ENCODE measurements at regions not wholly inside any gene's neighbourhood (a gene's known extent, or its start where the extent isn't known, plus 50 kb on each side); places are given as distances from the start of the nearest gene placed in this dataset.

DNA sequence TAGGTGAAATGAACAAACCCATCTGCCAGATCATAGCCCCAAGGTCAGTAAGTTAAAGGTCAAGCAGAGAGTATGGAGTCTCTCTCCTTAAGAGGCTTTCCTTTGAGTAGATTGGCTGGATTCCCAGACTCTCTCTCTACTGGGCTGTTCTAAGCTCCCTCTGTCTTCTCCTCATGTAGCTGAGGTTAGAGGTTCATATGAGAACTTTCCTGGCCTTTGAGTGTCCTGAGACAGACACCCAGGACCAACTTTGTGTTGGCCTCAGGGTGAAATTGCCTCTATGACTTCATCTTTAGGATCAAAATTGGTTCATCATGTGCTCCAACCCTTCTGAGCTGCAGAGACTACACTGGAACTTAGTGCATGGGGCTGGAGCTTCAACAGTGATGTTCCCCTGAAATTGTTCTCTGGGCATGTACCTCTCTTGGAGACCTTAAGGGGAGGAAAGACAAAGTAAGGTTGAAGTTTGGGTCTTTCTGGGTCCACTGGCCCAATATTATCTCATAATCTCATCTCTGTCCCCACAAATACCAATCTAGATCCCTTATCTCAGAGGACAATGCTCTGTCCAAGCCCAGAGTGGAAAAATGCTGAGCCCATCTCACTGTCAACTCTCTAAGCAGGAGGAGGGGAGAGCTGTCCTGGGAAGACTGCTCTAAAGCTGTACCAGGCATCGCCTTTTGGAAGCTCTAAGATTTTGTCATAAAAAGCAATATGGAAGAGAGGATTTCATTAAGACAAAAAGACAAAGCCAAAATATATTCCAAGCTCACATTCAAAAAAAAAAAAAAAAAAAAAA lies 177.3 kb upstream of the ARL4C start:
- DNase-seq, result no peak

DNA sequence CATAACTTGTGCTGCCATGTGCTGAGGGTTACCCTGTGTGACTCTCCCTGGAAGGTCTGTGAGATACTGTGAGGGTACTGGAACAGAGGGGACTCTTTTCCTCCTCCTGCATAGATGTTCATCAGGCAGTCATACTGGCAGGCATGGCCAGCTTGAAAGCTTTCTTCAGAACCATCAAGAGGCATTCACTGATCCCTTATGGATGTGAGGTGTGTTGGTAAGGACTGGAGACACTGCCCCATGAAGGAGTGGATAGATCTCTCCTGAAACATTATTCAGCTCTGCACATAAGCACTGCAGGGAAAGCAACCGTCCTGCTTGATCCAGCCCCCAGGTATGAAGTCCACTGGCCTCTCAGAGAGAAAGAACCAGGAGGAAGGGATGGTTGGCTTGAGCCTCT lies 176.6 kb upstream of the ARL4C start:
- no peak for DNase-seq

DNA sequence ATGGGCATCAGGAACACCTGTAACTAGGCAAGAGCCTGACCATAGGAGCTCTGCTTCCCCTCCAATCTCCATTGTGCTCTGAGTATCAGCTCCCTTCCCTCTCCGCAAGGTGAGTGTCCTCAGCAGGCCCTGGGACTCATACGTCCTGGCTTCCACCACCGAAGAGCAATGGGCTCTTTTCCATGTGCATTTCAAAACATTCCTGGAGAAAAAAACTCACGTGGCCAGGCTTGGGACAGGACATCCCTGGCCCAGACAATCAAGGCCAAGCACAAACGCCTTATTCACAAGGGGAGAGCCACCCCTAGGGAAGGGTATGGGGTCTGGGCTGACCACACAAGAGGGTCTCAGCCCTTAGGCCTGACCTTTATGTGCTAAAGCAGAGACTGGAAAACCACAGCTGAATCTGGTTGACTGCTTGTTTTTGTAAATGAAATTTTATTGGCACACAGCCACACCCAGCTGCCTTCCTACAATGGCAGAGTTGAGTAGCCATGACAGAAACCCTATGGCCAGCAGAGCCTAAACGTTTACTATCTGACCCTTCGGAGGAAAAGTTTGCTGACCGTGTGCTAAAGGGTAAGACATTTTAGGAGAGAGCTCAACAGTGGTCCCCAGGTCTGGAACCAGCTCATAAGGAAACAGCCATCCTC lies 175.7 kb upstream of the ARL4C start:
- no peak for DNase-seq

DNA sequence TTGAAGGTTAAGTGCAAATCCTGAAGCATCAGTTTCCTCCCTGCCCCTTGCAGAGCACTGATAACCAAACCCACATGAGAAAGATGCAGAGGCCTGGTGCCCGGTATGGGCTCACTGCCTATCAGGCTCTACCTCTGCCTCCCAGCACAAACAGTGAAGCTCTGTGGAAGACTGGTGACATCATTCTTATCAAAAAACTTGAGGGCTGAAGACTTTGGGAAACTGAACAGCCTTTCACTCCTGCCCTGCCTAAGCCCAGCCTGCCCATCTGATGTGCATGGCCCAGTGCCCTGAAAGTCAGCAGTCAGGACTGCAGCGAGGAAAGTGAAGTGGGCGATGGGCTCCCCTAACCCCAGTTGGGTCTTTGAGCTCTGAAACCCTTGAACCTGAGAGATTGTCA lies 174.8 kb upstream of the ARL4C start:
- DNase-seq, result no peak

DNA sequence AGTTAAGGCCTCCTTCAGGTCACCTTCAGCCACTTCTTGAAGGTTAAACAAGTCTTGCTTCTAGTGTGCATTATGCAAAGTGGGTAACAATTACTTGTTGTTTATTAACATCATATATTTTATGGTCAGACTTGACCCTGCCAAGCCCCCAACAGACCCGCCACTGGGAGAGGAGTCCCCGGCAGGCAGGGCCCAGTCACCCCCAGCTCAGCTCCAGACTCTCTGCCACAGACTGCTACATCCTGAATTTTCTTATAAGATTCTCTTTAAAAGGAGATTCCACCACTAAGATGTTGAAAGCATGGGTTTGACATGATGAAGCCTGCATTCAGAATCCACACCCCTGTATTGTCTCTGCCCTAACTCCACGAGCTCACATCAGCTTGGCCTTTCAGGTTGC lies 174.3 kb upstream of the ARL4C start:
- DNase-seq, result no peak

DNA sequence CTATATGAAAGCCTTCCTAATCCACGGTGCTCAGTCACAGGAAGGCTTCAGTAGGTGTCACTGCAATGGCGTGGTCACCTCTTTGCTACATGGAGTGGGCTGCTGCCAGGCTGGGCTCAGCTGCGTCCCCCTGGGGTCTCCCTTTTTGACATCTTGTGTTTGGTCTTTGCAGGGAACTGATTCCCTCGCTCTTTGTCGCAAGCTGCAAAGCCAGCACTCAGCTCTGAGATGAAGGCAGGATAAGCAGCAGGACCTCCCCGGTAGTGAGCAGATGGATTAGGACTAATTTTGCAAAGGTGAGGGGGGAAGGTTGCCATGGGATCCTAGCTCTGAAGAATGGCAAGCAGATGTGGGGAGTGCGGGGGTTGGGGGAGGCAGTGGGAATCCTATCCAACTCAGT lies 173.9 kb upstream of the ARL4C start:
- no peak for DNase-seq

DNA sequence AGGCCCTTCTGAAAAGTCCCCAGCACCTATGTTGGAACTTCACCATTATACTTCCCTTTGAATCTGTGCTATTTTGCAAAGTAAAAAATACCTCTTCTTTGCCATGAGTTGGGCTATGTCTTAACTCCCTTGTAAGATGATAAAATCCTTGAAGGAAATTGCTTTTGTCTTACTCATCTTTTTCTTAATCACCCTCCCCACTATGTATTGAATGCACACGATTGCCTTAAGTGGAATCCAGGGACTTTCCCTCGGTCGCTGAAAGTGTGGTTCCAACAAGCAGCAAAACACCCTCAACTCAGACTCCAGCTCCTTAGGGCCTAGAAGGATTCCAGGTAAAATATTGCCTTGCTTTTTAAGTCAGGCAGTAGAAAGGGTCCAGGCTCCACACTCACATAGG lies 173.2 kb upstream of the ARL4C start:
- DNase-seq, result no peak

DNA sequence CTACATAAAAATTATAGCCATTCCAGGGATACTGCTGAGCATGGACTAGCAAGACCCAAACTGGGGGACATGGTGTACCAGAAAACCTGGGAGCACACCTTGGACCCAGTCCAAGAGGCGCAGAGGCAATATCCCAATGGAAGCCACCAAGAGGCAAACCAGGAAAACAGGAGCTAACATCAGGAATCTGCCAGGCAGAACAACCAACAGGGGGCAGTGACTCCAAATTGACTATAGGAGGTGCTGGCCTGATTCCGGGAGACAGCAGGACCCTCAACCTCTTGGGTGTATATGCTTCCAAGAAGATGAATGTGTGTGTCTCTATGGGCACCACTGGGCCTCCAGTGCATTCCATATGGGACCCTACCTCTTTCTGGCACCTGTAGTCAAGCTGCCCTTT lies 172.7 kb upstream of the ARL4C start:
- DNase-seq, result no peak

DNA sequence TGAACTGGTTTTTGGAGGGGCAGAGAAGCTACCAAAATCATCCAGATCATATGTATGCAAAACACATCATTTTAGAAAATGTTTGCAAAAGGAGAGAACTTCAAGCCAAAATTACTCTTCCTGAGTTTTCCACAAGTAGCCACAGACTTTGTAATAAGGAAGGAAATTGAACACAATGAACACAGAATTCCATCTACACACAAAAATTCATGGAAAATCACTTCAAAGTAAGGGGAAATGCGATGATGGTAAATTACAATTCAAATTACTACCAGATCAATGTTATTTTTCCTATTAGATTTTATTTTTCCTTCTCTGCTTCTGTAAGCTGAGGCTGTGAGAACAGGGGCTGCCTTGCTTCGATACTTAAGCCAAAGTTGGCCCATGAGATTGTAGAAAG lies 172.1 kb upstream of the ARL4C start:
- DNase-seq, result no peak

DNA sequence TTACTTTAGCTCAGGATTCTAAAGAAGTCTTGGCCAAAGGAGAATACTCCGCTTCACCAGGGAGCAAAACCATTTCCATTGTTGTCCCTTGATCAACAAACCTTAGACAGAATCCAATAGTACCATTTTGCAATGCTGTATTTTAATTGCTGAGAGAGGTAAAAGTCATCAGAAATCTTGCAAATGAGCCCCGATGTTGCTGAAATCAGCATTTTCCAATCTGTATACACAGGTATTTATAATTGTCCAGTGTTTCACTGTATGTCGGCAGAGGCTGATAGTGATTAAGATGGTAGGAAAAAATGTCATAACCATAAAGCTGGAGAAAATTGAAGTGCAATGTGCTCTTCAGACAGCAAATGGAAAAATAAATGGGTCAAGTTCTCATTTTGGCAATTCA lies 170.0 kb upstream of the ARL4C start:
- no peak for DNase-seq

DNA sequence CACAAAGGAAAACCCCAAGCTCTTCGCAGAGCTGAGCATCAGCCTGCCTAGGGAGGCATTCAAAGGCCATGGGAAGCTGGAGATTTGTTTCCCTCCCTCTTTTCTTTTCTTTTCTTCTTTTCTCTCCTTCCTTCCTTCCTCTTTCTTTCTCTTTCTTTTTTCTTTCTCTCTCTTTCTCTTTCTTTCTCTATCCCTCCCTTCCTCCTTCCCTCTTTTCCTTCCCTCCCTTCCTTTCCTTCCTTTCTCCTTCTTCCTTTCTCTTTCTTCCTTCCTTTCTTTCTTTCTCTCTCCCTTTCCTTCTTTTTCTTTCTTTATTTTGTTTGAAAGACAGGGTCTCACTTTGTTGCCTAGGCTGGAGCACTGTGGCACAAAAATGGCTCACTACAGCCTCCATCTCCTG lies 168.4 kb upstream of the ARL4C start:
- no peak for DNase-seq

DNA sequence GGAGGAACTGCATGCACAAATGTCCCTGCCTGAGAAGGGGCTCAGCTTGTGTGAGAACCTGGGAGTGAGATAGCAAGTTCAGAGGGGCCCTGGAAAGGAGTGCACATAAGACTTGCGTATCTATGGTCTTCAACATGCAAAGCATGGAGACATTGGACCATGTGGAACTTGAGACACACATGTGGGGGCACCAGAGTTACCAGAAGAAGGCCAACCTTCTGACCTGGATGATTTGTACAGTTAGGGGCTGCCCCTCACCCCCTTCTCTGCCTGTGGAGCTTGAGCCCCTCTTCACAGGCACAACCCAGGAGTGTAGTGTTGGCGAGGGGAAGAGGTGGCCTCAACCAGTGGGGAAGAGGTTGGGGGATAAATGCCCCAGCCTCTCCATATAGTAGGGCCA lies 165.0 kb upstream of the ARL4C start:
- no peak for DNase-seq

DNA sequence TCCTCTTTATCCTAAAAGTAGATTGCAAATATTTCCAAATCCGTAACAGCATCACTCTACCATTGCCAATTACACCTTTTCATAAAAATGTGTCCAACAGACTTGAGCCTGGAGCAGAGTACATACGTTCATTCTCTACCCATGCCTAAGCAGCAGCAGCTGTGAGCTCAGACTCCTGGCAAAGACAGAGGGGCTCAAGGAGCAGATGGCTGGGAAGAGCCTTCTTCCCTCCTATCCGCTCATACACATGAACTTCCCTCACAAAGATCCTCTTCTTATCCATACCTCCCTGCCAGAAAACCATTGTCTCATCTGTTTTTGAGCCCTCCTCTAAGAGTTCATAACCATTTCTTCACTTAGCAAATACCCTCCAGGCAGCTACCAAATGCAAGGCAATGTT lies 164.3 kb upstream of the ARL4C start:
- no peak for DNase-seq

DNA sequence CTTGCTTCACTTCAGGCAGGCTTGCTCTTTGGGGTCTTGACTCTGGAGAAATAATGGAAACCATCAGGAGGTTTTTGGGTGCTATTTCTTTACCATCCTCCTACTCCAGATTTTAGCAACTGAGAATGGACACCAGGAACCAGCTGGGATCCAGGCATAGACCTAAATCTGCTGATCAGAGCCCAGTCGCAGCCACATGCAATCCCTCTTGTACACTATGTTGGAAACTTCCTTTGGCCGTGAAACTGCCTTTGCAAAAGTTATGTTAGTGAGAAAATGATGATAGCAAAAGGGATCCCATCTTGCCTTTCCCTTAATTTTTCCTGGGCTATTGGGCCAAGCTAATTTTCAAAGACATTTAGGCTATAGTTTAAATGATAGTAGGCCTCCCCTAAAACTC lies 158.8 kb upstream of the ARL4C start:
- DNase-seq, result no peak

DNA sequence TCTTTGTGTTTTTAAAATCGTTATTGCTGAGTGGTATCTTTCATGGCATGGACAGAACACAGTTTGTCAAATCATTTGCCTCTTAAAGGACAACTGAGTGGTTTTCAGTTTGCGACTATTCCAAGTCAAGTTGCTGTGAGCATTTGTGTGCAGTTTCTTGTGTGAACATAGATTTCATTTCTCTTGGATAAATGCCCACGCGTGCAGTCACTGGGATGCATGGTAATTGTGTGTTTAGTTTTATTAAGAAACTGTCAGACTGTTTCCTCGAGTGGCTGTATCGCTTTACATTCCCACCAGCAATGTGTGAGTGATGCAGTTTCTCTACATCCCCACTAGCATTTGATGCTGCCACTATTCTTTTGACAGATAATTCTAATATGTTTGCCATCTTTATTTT lies 154.0 kb upstream of the ARL4C start:
- DNase-seq, result no peak

DNA sequence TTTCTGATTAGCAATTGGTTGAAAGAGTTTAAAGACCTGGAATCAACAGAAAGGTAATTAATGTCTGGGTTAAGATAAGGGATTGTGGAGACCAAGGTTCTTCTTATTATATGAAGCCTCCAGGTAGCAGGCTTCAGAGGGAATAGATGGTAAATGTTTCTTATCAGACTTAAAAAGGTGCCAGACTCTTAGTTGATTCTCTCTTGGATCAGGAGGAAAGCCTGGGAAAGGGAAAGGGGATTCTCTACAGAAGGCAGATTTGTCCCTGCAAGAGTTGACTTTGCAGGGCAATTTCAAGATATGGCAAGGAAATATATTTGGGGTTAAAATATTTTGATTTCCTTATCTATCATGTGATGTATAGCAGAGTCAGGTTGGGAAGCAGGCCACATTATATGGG lies 153.1 kb upstream of the ARL4C start:
- DNase-seq, result no peak

DNA sequence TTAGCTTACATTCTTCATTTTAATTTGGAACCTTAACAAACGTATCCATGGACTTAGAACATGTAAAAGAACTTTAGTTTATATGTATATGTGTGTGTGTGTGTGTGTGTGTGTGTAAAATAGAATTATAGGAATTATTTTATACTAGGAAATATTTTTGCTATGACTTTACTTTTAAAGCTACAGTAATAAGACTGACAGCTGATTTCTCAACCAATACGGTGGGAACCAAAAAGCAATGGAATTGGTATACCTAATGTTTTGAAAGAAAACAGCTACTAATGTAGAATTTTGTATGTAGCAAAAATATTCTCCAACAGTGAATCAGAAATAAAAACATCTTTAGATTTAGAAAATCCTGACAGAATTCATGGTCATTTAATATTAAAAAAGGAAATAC lies 146.5 kb upstream of the ARL4C start:
- no peak for DNase-seq

DNA sequence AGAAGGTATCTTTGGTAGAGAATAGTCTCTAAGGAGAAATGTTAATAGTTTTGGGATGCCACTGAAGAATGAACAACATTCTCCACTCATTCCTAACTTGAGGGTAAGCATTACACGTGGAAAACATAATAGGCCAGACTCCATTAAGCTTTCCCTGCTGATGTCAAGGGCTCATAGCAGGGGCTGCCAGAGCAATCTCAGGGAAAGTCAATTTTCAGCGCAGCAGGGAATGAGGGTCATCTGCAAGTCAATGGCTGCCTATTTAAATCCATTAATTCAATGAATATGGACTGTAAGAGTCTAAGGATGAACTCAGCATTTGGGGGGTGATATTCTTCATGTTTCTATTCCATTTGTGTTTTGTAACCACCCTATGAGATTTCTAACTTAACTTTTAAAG lies 144.2 kb upstream of the ARL4C start:
- DNase-seq, result no peak

DNA sequence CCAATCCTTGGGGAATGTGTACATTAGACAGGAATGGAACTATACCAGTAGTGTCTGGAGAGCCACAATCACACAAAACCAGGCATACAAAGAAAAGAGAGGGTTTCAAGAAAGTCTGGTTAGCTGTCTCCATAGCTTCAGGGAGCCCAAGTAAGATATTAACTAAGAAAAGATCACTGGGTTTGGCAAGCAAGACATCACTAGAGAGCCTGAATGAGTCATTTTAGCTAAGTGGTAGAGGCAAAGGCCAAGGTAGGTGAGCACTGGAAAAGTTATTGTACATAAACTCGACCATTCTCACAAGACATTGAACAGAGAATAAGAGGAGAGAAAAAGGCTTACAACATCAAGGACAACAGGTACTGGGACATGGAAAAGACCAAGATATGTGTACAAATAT lies 143.8 kb upstream of the ARL4C start:
- no peak for DNase-seq

DNA sequence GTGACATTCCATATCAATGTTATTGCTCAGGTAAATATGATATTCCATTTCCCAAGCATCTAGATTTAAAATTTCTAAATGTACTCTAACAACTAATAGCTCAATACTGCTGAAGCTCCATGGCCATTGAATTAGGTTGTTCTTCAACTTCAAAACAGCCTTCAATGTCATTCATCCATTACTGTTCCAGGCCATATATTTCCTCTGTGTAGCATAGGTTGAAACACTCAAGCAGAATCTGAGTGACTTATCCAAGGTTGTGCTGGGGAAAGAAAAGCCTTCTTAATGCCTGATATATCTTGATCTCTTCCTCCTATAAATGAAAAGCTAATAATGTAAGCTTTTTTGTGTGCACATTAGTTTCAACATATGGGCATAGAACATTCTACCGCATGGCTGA lies 142.1 kb upstream of the ARL4C start:
- DNase-seq, result no peak

DNA sequence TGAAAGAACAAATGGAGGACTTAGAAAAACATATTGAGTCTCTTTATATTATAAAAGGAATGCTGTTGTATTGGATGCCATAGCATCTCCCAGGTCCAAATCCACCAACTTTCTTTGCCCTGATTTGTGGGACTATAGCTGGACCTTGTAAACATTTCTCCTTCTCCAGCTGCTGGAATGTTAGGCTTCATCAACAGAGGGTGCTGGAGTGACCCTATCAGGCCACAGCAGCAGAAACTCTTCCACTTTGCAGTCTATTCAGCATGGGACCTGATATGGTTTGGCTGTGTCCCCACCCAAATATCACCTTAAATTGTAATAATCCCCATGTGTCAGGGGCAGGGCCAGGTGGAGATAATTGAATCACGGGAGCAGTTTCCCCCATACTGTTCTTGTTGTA lies 138.4 kb upstream of the ARL4C start:
- DNase-seq, result no peak

DNA sequence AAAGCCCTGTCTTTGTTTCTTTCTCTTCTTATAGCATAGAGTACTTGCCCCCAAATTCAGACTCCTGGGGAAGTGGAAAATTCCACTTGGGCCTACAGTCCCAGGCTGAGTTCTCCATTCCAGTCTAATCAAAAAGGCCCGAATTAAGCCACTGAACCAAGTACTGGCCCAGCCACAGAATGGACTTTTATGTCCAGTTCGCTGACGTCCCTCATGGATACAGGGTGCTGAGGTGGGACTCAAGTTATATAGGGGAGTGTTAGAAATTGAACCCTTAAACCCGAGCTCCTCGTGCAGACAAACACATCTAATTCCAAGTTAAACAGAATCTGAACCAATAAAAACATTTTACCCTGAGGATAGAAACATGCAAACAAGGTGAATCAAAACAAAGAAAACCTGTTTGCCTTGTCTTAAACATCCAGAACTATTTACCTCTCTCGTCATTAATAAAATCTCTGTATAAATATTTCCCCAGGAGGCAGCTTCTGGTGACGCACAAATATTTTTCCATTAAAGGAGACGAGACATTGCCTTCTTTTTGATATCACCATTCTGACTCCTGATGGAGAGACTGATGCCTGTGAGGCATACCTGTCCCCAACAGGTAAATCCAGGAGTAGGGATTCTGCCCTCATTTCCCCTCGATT lies 136.8 kb upstream of the ARL4C start:
- DNase-seq, result no peak

DNA sequence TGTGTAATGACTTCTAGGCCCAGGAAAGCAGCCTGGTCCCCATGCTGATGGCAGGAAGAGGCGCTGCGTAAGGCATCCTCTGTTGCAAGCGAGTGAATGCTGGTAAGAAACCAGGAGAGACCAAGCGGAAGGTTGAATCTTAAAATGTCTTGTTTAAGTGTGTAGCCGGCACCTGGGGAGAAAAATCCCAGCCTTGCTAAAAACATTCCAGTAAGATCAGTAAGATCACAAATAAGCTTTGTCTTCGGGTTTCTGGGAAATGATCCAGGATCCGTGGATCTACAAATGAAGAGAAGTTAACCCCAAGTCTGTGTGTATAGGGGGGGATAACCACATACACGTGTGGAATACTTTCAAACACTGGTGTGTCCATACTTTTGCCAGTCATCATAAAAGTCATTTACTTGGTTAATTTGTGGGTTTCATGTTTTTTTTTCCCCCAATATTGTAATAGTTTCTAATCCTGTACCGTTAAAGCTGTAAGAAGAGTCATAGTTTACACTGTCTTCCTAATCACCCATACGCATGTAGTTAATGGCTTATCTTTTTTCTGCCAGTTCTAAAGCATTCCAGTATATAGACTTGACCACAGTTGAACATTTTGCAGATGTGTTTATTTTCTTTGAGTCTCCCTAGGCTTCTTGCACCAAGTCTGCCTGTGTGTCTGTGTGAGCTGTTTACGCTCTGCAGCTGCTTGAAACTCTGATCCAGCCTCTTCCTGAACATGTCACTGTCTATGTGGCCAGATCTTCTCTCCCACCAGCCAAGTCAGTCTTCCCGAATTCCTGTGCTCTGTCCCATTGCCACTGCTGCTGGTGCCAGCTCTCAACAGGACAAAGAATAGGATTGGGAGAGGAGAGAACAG lies 135.9 kb upstream of the ARL4C start:
- no peak for DNase-seq
